ENCODE measurements at regions not wholly inside any gene's neighbourhood (a gene's known extent, or its start where the extent isn't known, plus 50 kb on each side); places are given as distances from the start of the nearest gene placed in this dataset.
A peak's percentile ranks its signal among the peaks of the same experiment; 100 is the strongest.

DNA sequence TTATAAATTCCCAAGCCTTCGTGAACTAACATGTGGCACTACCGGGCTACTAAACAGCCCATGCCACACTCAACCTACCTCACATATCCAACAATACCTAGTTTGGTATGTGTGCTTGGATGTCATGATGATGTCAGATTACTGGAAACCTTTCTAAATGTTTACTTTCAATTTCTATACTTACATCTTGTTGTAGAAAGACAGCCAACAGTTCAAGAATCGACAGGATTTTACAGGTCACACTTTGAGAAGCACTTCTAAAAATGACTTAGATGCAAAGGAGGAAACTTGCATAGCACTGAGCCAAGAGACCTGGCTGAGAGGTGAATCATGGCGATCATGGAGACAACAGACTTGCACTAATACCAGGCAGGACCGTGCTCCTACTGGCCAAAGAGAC, 209.9 kb downstream of the COL4A1 start:
- DNase-seq = no peak

DNA sequence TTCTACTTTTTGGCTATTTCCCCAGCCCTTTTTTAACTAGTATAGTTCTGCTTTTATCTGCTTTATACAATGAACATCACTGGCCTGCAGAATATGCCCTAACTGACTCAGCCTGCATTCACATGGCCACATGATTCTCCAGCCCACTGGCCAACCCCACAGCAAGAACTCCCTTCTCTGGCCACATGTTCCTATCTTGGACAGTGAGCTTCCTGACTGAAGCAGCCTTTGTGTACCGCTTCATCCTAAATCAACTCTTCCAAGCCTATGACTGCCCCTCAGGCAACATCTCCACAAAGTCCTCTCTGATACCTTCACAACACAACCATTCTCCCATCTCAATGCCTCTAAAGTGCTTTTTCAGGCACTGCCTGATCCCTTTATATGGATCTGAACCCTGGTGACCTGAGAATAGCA, 214.1 kb downstream of the COL4A1 start:
- DNase-seq = peak; percentile 11

DNA sequence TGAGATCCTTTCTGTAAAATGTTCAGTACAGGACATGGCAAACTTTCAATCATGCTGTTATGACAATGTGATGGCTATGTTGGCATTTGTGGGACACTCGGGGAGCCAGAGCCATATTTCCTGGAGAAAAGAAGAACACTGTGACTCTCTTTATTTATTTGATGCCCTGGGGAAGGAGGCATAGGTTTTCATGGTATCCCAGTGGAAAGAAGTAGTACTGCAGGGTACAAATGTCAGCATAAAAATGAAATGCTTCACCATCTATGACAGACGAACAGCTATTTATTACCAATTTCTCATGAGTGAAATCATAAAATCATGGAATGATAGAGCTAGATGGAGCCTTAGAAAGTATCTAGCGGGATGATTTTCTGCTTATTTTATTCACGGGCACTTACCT, 217.1 kb downstream of the COL4A1 start:
- DNase-seq = no peak

DNA sequence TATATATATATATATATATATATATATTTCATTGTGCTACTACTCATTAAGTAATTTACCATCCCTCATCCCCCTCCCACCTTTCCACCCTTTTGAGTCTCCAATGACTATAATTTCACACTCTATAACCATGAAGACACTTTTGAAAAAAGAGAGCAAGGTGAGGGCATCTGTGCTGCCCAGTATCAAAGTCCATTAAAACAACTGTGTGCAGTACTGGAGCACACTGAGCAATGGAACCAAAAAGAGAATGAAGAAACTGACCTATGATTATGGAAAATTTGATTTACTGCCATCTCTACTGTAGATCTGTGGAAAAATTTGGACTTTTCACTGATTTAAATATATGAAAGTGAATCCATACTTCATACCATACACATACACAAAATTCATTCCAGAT, 217.9 kb downstream of the COL4A1 start:
- DNase-seq = no peak

DNA sequence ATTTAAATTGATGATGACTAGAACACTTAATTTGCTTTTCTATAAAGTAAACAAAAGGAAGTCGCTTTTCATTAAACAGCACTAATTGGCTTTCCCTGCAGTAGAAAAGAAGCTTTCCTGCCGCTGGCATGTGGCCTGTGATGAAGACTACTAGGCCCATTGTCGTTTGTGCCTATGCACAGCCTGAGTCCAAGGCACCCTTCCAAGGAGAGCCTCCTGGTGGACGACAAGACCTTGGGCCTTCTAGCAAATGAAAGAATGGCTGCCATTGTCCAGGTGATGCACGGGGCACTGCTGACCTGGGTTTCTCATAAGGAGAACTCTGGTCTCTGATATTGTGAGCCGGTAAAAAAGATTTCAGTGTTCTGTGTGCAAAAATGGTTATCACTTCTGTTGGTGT, 233.0 kb downstream of the COL4A1 start:
- no peak for DNase-seq

DNA sequence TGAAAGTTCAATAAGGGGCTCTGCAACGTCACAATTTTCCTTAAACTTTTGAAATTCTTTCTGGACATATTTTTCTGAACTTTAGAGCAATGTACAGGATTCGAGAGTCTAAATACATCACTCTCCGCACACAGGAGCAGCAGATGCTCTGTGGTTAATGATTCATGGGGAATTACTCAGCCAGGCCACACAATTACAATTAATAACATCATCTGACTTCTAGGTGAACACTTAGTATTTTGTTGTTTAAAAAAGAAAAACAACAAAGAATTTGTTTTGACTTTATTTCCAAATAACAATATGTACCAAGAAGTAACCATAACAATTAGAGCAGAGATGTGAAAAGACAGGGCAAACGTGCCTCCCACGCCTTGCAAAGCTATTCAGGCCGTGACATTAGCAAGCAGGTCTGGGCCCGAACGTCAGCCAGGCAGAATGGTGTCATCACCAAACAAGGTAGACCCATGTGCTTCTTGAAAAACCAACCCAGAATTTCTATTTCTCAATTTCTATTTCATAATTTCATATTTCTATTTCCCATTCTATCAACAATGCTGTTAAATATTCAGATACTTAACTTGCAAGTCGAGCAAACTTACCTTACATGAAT, 236.3 kb downstream of the COL4A1 start:
- no peak for DNase-seq

DNA sequence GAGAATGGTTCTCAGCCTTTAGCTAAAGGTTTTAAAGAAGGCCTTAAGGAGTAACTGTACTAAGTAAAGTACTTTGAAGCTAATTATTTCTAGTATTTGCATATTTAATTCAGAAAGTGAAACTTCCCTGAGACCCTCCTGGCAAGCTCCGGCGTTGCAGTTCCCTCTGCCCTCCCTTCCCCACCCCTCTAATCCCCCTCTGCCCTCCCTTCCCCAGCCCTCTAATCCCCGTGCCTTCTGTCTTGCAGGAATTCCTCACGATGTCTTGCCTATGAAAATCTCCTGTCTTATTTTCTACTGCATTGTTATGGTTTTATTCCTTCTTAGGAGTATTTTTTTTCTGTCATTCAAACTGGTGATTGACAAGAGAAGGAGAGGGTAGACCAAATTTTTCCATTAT, 236.9 kb downstream of the COL4A1 start:
- no peak for DNase-seq

DNA sequence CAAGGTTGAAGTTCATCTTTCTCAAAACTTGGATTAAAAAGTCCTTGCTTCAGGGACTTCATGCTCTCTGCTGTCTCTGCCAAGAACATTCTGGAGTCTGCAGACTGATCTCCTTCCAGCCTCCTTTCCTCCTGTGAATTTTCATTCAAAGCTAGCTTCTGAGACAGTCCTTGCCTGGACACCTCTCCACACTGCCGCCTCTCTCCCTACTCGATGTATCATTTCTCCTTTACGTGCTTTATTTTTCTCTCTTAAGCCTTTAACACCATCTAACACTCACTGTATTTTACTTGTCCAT, 238.8 kb downstream of the COL4A1 start:
- no peak for DNase-seq

DNA sequence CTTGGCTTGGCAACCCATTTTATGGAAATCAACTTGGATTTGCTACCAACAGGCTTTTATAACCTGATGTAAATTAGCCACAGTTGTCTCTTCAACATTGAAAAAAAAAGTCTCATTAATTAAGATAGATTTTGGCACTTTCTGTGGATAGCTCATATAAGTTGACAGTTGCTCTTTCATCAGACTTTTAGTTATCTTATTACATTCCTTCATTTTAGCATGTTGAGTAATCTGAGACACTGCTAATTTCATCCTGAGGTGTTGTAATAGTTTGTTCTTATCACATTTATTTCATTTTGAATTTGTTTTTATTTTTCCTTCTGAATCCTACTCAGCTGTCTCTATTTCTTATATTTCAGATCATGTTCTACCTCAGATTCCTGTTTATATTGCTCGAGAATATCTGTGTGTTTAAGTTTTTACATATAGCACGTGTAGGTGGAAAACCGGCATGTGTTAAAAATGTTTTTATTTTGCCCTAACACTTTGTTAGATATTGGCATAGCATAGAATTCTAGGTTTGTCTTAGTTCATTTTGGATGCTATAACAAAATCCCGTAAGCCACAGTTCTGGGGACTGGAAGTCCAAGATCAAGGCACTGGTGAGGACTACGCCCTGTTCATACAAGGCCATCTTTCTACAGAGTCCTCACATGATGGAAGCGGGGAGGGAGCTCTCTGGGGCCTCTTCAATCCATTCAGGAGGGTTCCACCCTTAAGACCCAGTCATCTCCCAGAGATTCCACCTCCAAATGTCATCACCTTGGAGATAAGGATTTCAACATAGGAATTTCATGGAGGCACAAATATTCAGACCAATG, 239.4 kb downstream of the COL4A1 start:
- no peak for DNase-seq

DNA sequence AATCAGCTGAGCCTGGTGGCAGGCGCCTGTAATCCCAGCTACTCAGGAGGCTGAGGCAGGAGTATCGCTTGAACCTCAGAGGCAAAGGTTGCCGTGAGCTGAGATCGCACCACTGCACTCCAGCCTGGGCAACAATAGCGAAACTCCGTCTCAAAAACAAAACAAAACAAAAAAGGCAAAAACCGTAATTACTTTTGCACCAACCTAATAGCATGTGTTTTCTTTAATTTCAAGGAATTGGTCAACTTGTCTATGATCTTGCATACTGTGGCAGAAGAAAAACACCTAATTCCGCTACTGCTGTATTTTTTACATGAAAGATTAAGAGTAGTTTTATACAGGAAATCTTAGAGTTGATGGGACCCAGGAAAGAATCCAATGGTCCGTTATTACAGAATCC, 241.2 kb downstream of the COL4A1 start:
- DNase-seq = no peak

DNA sequence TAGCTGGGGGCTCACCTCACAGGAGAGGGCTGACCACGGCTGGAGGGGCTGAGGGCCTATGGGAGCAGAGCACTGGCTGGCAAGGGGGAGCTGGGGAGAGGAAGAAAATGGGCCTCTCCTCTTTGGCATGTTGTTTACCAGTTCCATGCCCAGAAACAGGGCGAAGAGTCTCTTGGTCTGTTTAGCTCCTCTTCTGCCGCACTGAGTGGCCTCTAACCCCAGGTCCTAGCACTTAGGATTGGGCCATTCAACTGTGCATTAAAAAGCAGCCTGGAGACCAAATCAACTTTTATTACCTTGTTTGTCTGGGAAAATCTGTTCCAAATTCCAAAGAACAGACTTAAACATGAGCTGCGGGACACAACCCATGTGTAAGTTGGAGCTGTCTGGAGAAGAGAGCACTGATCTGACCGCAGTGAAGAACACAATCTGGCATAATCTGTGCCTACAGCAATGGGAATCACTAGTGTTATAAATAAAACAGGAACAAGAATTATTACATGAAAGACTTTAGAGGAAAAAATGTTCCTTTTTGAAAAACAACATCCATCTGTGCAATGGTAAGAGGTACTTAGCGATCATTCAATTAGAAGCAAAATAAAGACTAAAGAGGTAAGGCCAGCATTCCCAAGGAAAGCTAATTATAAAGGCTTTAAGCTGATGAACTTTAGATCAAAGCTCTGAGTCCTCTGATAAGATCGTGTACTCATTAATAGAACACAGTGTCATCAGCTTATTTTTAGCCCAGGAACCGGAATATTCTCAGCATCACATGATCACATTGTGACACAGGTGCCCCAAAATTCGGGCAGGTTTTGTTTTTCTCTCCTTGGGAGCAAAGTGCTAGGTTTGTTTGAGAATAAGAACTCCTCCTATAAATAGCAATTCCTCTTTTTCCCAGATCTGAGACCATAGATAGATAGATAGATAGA, 243.2 kb downstream of the COL4A1 start:
- no peak for DNase-seq

DNA sequence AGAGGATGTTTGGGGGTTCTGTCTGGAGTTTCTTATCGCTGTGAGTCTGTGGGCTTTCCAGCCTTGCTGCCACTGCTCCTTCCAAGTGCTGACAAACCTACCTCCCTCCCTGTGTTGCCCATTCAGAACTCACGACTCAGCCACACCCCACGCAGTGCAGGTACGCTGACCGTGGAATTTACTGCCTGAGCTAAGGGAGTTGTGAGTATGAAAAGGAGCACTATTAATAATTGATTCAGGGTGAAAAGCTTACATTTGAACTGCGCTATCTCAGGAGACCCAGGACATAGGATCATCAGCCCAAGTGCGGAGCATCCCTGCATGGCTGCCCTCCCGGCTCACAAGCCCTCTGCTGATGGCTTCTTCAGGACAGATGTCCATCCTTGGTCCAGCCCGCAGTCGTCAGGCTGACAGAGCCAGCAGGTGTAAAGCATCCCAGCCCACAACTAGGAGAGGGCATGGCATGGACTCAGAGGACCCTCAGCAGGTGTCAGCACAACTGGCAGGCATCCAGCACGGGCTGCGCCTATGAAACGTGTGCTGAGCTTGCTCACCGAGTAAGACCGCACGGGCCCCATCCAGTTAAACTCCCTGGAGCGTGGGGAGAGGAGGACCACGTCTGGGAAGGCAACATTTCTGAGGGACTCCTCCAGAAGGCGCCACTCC, 244.0 kb downstream of the COL4A1 start:
- DNase-seq = no peak

DNA sequence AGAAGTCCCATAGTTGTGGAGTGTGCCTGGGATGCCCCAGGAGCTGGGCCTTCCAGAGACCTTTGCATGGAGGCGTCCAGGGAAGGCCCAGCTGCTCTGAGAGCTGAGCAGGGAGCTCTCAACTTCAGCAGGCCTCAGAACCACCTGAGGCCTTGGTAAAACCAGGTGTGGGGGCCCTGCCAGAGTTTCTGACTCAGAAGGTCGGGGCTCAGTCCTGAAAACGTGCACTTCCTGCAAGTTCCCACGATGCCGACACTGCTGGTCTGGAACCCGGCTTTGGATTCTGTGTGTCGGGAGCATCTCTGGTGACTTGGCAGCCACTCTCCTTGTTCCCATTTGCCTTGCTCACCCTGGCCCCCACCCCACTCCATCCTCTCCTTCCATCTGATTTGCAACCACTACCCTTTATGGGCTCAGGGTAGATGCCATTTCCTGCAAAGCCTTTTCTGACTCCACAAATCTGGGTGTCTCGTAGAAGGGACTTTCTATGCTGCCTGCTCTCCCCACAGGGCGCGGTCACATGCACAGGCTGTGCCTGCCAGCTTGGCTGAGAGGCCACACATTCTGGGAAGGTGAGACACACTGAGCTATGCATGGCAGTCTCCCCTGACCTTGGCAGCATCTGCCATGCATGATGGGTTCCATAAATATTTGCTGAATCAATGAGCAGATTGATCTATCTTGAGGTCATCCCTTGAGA, 244.7 kb downstream of the COL4A1 start:
- no peak for DNase-seq

DNA sequence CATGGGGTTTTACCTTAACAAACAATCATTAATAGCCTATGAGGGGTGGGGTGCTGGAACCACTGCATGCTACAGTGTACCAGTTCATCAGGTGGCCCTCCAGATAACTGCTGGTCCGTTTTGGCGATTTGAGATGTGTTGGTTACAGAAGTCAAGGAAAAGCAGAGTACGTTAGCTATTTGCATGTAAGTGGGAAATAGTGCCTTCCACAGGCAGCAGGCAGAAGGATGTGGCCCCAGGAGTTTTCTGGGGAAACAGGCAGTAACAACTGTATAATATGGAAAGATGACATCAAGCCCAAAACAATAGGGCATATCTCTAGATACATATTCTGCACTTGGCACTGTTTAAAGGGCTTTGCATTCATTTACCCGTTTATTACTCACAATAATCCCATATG, 245.7 kb downstream of the COL4A1 start:
- no peak for DNase-seq

DNA sequence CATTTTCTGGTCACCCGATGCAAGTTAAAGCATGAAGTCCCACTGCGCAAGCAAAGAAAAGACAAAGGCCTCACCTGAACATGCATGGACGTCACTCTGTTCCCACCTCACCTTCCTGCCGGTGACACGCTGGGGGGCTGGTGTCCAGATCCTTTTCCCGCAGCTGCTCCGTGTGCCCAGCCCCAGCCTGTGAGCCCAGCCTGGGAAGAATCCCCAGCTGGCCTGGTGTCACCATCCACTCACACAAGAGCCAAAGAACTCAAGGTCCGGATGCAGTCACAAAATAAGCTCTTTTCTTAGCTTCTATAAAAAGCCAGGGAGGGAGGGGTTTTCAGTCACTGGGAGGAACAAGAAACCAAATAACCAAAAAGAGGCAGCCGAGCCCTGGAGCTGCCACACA, 249.9 kb downstream of the COL4A1 start:
- no peak for DNase-seq

DNA sequence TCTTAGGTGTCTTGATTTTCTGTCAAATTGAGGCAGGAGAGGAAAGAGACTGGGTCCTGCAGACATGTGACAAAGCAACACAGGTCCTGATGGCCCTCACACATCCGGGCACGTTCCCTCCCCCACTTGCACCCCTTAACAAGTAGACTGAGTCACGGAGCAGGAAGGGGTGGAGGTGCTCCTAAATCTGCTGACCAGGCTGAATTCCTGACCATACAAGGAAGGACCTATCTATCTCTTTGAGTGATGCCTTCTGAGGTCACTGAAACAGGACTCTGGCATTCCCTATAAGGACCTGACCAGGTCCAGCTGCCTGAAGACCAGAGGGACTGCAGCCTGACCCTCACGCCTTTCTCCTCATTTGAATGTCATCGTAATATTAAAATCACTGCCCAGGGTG, 250.3 kb downstream of the COL4A1 start:
- DNase-seq = no peak

DNA sequence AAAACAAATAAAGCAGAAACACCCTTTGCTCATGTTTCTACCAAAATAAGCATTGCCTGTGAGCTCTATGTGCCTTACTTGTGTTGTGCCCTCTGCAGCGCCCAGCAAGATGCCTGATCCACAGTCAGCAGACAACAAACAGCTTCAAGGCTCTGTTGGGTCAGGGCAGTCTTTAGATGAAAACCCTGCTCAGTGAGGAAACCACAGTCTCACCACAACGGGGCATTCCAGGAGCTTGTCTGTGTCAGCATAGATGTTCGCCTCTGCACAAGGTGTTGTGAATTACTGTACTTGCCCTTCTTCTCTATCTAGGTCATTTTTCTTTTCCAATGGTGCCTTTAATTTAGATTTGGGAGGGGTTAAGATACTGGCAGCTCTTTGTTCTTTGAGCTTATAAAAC, 251.9 kb downstream of the COL4A1 start:
- DNase-seq = no peak

DNA sequence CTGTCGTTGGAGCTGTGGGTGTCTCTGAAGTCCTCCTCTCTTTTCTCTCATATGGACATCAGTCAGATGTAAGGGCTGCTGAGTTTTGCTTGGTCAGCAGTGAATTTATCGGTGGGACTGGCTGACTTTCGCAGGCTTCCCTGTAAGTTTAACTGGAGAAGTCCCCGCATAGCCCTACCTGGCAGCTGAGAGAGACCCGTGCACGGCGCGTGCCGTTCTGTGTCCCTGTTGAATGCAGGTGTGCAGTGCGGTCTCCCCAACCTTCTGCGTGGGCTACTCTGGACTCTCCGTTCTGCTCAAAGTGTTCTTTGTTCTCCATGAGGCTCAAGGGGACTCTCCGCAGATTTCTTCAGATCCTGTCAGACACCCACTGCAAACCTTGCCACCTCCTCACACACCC, 252.9 kb downstream of the COL4A1 start:
- no peak for DNase-seq

DNA sequence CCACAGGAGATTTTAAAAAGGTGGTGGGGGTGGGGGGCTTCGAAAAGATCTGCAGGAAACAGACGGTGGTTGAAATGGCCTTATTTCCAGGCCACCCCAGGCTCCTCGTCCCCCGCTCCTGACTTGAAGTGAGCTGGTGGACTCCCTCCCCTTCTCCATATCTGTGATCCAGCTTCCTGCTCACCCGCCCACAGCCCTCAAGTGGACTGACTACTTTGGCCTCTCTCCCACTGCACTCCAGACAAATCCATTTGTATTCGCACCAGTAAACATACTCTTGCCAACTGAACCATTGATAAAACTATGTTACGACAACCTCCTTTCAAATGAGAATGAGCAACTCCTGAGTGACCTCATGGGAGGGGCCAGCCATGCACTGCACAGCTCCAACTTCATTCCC, 259.5 kb downstream of the COL4A1 start:
- DNase-seq = peak; percentile 26

DNA sequence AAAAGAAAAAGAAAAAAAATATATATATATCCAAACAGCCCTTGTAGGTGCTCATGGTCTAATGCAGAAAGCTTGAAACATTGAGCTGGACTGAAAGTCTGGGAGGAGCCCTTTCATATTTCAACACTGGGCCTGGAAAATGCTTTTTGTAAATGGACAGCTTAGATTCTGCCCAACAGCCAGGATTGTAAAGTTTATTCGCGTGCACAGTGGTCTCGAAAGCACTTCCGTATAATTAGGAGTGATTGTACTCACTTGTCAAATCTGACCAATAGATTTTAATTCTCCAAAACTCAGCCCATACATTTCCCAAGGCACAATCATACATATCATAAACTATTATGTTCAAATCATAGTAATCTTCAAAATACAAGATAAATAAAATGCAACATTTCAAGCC, 260.1 kb downstream of the COL4A1 start:
- DNase-seq = no peak

DNA sequence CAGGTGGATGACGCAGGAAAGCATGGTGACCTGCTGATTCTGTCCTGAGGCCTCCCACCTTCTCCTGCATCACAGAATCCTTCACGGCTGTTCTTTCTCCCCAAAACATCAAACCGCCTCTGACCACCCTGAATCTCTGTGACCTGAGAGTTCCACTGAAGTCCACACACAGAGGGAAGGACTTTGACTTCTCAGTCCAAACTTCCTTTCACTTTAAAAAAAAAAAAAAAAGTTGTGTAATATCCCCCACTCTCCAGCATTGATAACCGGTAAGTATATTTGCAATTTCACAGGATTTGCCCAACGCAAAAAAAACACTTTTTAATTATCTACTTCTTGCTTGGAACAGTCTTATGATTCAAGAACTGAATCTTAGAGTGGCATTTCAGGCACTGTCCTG, 259.5 kb upstream of the IRS2 start:
- DNase-seq = no peak

DNA sequence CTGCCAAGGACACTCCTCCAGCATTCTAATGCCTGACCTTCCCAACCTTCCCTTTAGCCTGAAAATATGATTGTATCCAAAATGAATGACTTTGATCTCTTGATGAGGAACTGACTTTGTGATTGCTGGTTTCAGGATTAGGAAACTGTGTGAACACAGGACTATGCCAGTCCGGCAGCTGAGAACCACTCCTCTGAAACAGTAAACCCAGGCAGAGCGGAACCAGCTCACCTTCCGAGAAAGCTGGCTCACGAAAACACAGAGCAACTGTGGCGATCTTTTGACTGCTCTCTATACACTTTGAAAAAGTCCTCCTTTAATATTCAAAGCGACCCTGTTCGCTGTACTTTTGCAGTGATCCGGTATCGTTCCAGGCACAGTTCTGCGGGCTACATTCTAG, 258.8 kb upstream of the IRS2 start:
- DNase-seq = no peak
